ENCODE measurements at regions not wholly inside any gene's neighbourhood (a gene's known extent, or its start where the extent isn't known, plus 50 kb on each side); places are given as distances from the start of the nearest gene placed in this dataset.

GRCh38 chr2:198652461-198652860 is 805.3 kb downstream of the SATB2 start:
- DNase-seq (ENCODE audit: low spot score in 2 of 2): no peak
- 80 to 91% methylated on average over 1 of the region's 1 CpG for WGBS, 2 donors
- TF ChIP-seq CTCF (IDR thresholded peaks at IDR 0.05) (no peak), POLR2A (IDR thresholded peaks at IDR 0.05) (no peak)
- intact Hi-C loops (cut with DNase I; ENCODE audit: low total_unique reads): no loop called here
- no peak overlapping the region for H3K4me3 ChIP-seq (ENCODE audit: low read depth, poor library complexity, severe bottlenecking)

GRCh38 chr2:198645816-198646215 is 811.9 kb downstream of the SATB2 start:
- intact Hi-C loops (cut with DNase I; ENCODE audit: low total_unique reads): no loop called here
- TF ChIP-seq POLR2A (IDR thresholded peaks at IDR 0.05): no peak
- TF ChIP-seq CTCF (IDR thresholded peaks at IDR 0.05): no peak
- WGBS, 2 donors: 89 to 96% methylated on average over 4 of the region's 4 CpGs
- no peak overlapping the region for H3K4me3 ChIP-seq (ENCODE audit: low read depth, poor library complexity, severe bottlenecking)
- no peak for DNase-seq (ENCODE audit: low spot score in 2 of 2)

GRCh38 chr2:198641161-198641560 is 816.6 kb downstream of the SATB2 start:
- WGBS, 2 donors: 71 to 78% methylated on average over 3 of the region's 3 CpGs
- TF ChIP-seq POLR2A (IDR thresholded peaks at IDR 0.05): no peak
- TF ChIP-seq CTCF (IDR thresholded peaks at IDR 0.05): no peak

GRCh38 chr2:198640463-198640862 is 817.3 kb downstream of the SATB2 start:
- no peak overlapping the region for H3K4me3 ChIP-seq (ENCODE audit: low read depth, poor library complexity, severe bottlenecking)
- DNase-seq (ENCODE audit: low spot score in 2 of 2): no peak
- intact Hi-C loops (cut with DNase I; ENCODE audit: low total_unique reads): no loop called here
- 67 to 84% methylated on average over 2 of the region's 2 CpGs for WGBS, 2 donors
- TF ChIP-seq POLR2A (IDR thresholded peaks at IDR 0.05) (no peak), CTCF (IDR thresholded peaks at IDR 0.05) (no peak)

More at GRCh38 chr2:198641161-198641560, 816.6 kb downstream of the SATB2 start:
- intact Hi-C loops (cut with DNase I; ENCODE audit: low total_unique reads): no loop called here
- DNase-seq (ENCODE audit: low spot score in 2 of 2): no peak
- H3K4me3 ChIP-seq (ENCODE audit: low read depth, poor library complexity, severe bottlenecking): no peak overlapping the region

- intact Hi-C loops (cut with DNase I; ENCODE audit: low total_unique reads): no loop called here
- no peak for TF ChIP-seq POLR2A (IDR thresholded peaks at IDR 0.05)
- no peak for DNase-seq (ENCODE audit: low spot score in 2 of 2)
- H3K4me3 ChIP-seq (ENCODE audit: low read depth, poor library complexity, severe bottlenecking): no peak overlapping the region
- 50 to 60% methylated on average over 1 of the region's 1 CpG for WGBS, 2 donors
Observed at GRCh38 chr2:198639580-198639979, 818.2 kb downstream of the SATB2 start.

GRCh38 chr2:198638577-198638976 is 819.2 kb downstream of the SATB2 start:
- TF ChIP-seq POLR2A (IDR thresholded peaks at IDR 0.05) (no peak), CTCF (IDR thresholded peaks at IDR 0.05) (no peak)
- no peak overlapping the region for H3K4me3 ChIP-seq (ENCODE audit: low read depth, poor library complexity, severe bottlenecking)
- intact Hi-C loops (cut with DNase I; ENCODE audit: low total_unique reads): no loop called here
- DNase-seq (ENCODE audit: low spot score in 2 of 2): no peak
- 49 to 60% methylated on average over 3 of the region's 3 CpGs for WGBS, 2 donors
